Smooth muscle cell (in vitro differentiated cells): ENCODE measurements at regions not wholly inside any gene's neighbourhood (a gene's known extent, or its start where the extent isn't known, plus 50 kb on each side); places are given as distances from the start of the nearest gene placed in this dataset.

Source experiments
- DNase-seq: peaks from one replicate; lab custom pipeline; 2025; ENCODE audit not compliant: unreplicated experiment; lab: John Stamatoyannopoulos, UW
- H2AFZ ChIP-seq: fragments of 200-600 bp; sonication (generic); 2 replicates; pipeline ENCODE4 v1.6.0; 2016; ENCODE audit warnings: antibody characterized with exemption, low read depth, mild to moderate bottlenecking
- H3F3A ChIP-seq: fragments of 200-600 bp; sonication (generic); 2 replicates; pipeline ENCODE4 v1.6.0; 2017; ENCODE audit warnings: antibody characterized with exemption, low read depth
- H3K27ac ChIP-seq: fragments of 200-600 bp; sonication (generic); 2 replicates; pipeline ENCODE4 v1.5.1; 2016; ENCODE audit warnings: low read depth, mild to moderate bottlenecking
- H3K27me3 ChIP-seq: fragments of 200-600 bp; sonication (generic); 2 replicates; pipeline ENCODE4 v1.6.1; 2016; ENCODE audit warnings: low read depth, mild to moderate bottlenecking
- H3K36me3 ChIP-seq: fragments of 200-600 bp; sonication (generic); 2 replicates; pipeline ENCODE4 v1.5.1; 2016; ENCODE audit warnings: low read depth
- H3K4me1 ChIP-seq: fragments of 200-600 bp; sonication (generic); 2 replicates; pipeline ENCODE4 v1.5.1; 2016; ENCODE audit warnings: low read depth
- H3K4me2 ChIP-seq: fragments of 200-600 bp; sonication (generic); 2 replicates; pipeline ENCODE4 v1.6.0; 2016; ENCODE audit warnings: mild to moderate bottlenecking
- H3K4me3 ChIP-seq: fragments of 200-600 bp; sonication (generic); 2 replicates; pipeline ENCODE4 v1.5.1; 2016; ENCODE audit warnings: mild to moderate bottlenecking
- H3K79me2 ChIP-seq: fragments of 200-600 bp; sonication (generic); 2 replicates; pipeline ENCODE4 v1.6.0; 2016; ENCODE audit warnings: low read depth, mild to moderate bottlenecking
- H3K9ac ChIP-seq: fragments of 200-600 bp; sonication (generic); 2 replicates; pipeline ENCODE4 v1.6.0; 2016; ENCODE audit warnings: low read depth
- H3K9me3 ChIP-seq: fragments of 200-600 bp; sonication (generic); replicated peaks from 2 replicates; pipeline ENCODE4 v1.5.1; 2016; ENCODE audit warnings: low read depth
- H4K20me1 ChIP-seq: fragments of 200-600 bp; sonication (generic); 2 replicates; pipeline ENCODE4 v1.6.0; 2016; ENCODE audit warnings: low read depth
- WGBS: methylation state at CpG from one replicate; pipeline ENCODE4 v1.1.7; 2016; ENCODE audit warnings: low lambda C conversion rate; 5-methylcytosine and 5-hydroxymethylcytosine counted together
- TF ChIP-seq, protein P1 (sequence below): fragments of 200-600 bp; sonication (generic); IDR thresholded peaks from 2 replicates; pipeline ENCODE4 v1.5.1; 2017; ENCODE audit warnings: borderline replicate concordance, mild to moderate bottlenecking, antibody characterized with exemption; ENCODE audit not compliant: insufficient read depth, poor library complexity, severe bottlenecking

DNA sequence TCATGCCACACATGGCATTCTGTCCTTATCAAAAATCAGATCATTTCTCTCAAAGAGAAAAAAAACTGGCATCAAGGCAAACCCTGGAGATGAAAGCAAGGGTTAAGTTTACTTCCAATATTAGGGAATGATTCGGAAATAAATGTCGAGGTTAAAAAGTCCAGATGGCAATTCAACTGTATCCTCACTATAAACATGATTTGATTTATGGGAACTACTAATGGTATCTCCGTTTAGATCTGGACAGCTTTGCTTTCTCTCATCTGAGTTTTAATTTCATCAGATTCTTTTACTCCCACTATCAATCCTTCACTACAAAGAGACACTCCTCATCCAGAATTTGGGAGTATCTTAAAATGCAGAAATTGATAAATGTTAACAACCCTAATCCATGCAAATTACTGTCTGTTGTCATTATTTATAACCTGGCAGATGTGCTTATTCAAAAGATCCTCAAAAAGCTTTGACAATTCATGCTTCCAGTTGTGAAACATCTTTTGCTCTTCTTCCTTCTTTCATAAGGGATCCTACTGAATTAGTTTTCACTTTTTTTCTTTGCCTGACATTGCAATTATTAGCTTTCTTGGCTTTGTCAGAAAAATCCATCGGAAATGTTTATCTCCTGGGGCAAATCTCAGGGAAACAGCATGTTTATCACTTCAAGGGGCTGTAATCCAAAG lies 903.2 kb downstream of the MCTP2 start:
- no peaks in the 10 kb centered on the region for H4K20me1 ChIP-seq
- DNase-seq: no peak
- no peaks in the 10 kb centered on the region for H3K4me1 ChIP-seq
- H3K9ac ChIP-seq: no peak overlapping the region
- H2AFZ ChIP-seq: peak overlapping the region; percentile 36
- no peaks in the 10 kb centered on the region for H3K79me2 ChIP-seq
- no peak overlapping the region for H3K27ac ChIP-seq
- TF ChIP-seq, protein P1, sequence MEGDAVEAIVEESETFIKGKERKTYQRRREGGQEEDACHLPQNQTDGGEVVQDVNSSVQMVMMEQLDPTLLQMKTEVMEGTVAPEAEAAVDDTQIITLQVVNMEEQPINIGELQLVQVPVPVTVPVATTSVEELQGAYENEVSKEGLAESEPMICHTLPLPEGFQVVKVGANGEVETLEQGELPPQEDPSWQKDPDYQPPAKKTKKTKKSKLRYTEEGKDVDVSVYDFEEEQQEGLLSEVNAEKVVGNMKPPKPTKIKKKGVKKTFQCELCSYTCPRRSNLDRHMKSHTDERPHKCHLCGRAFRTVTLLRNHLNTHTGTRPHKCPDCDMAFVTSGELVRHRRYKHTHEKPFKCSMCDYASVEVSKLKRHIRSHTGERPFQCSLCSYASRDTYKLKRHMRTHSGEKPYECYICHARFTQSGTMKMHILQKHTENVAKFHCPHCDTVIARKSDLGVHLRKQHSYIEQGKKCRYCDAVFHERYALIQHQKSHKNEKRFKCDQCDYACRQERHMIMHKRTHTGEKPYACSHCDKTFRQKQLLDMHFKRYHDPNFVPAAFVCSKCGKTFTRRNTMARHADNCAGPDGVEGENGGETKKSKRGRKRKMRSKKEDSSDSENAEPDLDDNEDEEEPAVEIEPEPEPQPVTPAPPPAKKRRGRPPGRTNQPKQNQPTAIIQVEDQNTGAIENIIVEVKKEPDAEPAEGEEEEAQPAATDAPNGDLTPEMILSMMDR: no peak
- H3K4me3 ChIP-seq: no peak overlapping the region
- H3K27me3 ChIP-seq: no peaks in the 10 kb centered on the region
- H3K9me3 ChIP-seq: no peaks in the 10 kb centered on the region
- WGBS: 24% methylated on average over 4 of the region's 4 CpGs
- H3K36me3 ChIP-seq: no peaks in the 10 kb centered on the region
- H3K4me2 ChIP-seq: peak overlapping the region; percentile 0
- H3F3A ChIP-seq: no peaks in the 10 kb centered on the region

DNA sequence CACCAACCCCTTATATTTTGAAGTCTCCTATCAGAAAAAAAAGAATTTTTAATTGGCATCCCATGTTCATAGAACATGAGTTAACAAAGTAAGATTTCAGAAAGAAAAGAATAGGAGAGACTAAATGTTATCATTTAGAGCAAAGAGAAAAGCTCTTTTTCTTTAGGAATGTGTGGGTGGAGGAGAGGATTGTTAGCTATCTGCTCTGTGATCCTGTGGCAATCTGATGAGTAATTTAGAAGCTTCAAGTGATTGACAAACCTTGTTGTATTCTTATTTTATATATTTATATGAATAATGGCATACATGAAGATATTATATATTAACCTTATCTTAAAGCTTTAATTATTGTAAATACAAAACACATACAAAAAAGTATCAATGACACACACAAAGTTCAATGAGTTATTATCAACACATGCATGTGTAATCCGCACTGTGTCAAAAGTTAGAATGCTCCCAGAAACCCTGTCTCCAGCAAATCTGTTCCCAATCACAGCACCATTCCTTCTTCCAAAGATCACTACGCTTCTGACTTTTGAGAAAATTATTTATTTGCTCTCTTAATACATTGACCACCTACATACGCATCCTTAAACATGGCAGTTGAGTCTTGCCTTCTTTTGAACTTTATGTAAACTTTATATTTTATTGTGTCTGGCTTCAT lies 907.4 kb downstream of the MCTP2 start:
- H3K4me2 ChIP-seq: no peak overlapping the region
- DNase-seq: no peak
- no peak overlapping the region for H3K27ac ChIP-seq
- no peaks in the 10 kb centered on the region for H3K4me1 ChIP-seq
- no peaks in the 10 kb centered on the region for H3K79me2 ChIP-seq
- H3K4me3 ChIP-seq: no peak overlapping the region
- no peak overlapping the region for H3K9ac ChIP-seq
- no peak overlapping the region for H2AFZ ChIP-seq
- no peaks in the 10 kb centered on the region for H3K9me3 ChIP-seq
- no peaks in the 10 kb centered on the region for H3F3A ChIP-seq
- H4K20me1 ChIP-seq: no peaks in the 10 kb centered on the region
- TF ChIP-seq, protein P1: no peak
- WGBS: 90% methylated on average over 3 of the region's 3 CpGs
- H3K36me3 ChIP-seq: no peaks in the 10 kb centered on the region
- H3K27me3 ChIP-seq: no peaks in the 10 kb centered on the region

DNA sequence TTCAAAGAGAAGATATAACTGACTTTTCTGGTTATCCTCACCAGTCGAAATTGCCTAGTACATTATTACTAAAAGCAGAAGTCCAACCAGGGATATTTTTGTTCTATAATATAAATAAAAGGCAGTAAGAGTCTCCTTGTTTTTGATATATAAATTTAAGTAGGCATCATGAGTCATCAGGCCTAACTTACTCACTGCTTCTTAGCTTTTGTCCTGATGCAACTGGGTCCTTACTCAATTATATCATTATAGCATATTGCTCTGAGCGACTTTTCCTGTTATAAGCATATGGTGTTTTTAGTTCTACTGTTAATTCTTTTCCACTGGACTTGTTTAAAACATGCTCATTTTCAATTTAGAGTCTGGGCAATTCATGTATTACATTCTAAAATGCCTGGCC lies 910.1 kb downstream of the MCTP2 start:
- TF ChIP-seq, protein P1: no peak
- DNase-seq: no peak
- Histone ChIP-seq H3K36me3 (no peaks in the 10 kb centered on the region), H3K9me3 (no peaks in the 10 kb centered on the region), H3K4me1 (no peaks in the 10 kb centered on the region), H3K4me3 (no peak overlapping the region), H3K27me3 (no peaks in the 10 kb centered on the region), H4K20me1 (no peaks in the 10 kb centered on the region), H3F3A (no peaks in the 10 kb centered on the region), H3K4me2 (no peak overlapping the region), H3K9ac (no peak overlapping the region), H3K27ac (peak overlapping the region; percentile 28), H3K79me2 (no peaks in the 10 kb centered on the region), H2AFZ (peak overlapping the region; percentile 39)
- 58% methylated on average over 2 of the region's 2 CpGs for WGBS
